ENCODE measurements at regions not wholly inside any gene's neighbourhood (a gene's known extent, or its start where the extent isn't known, plus 50 kb on each side); places are given as distances from the start of the nearest gene placed in this dataset.

GRCh38 chr7:81590131-81590530 lies 179.7 kb downstream of the HGF start:
- no peak for TF ChIP-seq CTCF (IDR thresholded peaks at IDR 0.05)
- no peak for TF ChIP-seq POLR2A (IDR thresholded peaks at IDR 0.05)
- no peak for TF ChIP-seq POLR2AphosphoS5 (IDR thresholded peaks at IDR 0.05)
- no peak for TF ChIP-seq EP300 (IDR thresholded peaks at IDR 0.05)

Data from sigmoid colon (tissue), 4 donors.